GM10248 (cell line): ENCODE measurements at regions not wholly inside any gene's neighbourhood (a gene's known extent, or its start where the extent isn't known, plus 50 kb on each side); places are given as distances from the start of the nearest gene placed in this dataset.
"Not testable (repeated sequence)": the region's sequence is repeated elsewhere in the genome, so short reads cannot be mapped to it uniquely, and the experiment has no call there.

Experiments
- CTCF ChIA-PET: fragments of 300-600 bp; sonication (Branson Sonifier 250); formaldehyde crosslinking; extraction: SDS; loops from one replicate; lab custom pipeline; 2021; ENCODE audit warnings: antibody characterized with exemption; lab: Yijun Ruan, JAX
- POLR2A ChIA-PET: fragments of 350-650 bp; sonication (Branson Sonifier 250); formaldehyde crosslinking; extraction: SDS; loops from one replicate; lab custom pipeline; 2020; ENCODE audit warnings: antibody characterized with exemption; lab: Yijun Ruan, JAX
- DNase-seq: peaks from one replicate; pipeline ENCODE4 v3.0.0; 2012; ENCODE audit errors: extremely low spot score
- CTCF ChIP-seq: IDR thresholded peaks from 2 replicates; pipeline ENCODE4 v1.5.1; 2012; ENCODE audit warnings: mild to moderate bottlenecking, low read depth; ENCODE audit errors: extremely low read depth, missing control alignments, control extremely low read depth

GRCh38 chrX:13218758-13219157, 101.1 kb downstream of the ATXN3L start:
- ChIA-PET CTCF (no interaction called here), POLR2A (no interaction called here)
- TF ChIP-seq CTCF = no peak
- no peak for DNase-seq

- TF ChIP-seq CTCF = no peak
- no peak for DNase-seq
- CTCF ChIA-PET = interaction anchor here (1.7 kb wide), 1 partner anchor 10 kb away, joined by 4 read pairs; no protein-coding TSS in a partner anchor
- POLR2A ChIA-PET = no interaction called here
These were observed 103.7 kb downstream of the ATXN3L start for GRCh38 chrX:13216139-13216538.

GRCh38 chrX:13215729-13216128, 104.1 kb downstream of the ATXN3L start:
- DNase-seq = no peak
- TF ChIP-seq CTCF = no peak
- ChIA-PET CTCF (interaction anchor here (1.7 kb wide), 1 partner anchor 10 kb away, joined by 4 read pairs; no protein-coding TSS in a partner anchor), POLR2A (no interaction called here)

- no peak for DNase-seq
- POLR2A ChIA-PET = no interaction called here
- CTCF ChIA-PET = no interaction called here
- TF ChIP-seq CTCF = no peak
These were observed 107.6 kb downstream of the ATXN3L start for GRCh38 chrX:13212191-13212651.

- POLR2A ChIA-PET, CTCF ChIA-PET, DNase-seq: not testable (repeated sequence)
These were observed 109.7 kb downstream of the ATXN3L start for GRCh38 chrX:13210142-13210541.

- POLR2A ChIA-PET, CTCF ChIA-PET, DNase-seq: not testable (repeated sequence)
These were observed 110.1 kb downstream of the ATXN3L start for GRCh38 chrX:13209704-13210103.

- CTCF ChIA-PET = no interaction called here
- POLR2A ChIA-PET = no interaction called here
- DNase-seq = no peak
- TF ChIP-seq CTCF = no peak
These were observed 111.4 kb downstream of the ATXN3L start for GRCh38 chrX:13208281-13208935.

GRCh38 chrX:13203271-13203670, 116.6 kb downstream of the ATXN3L start:
- TF ChIP-seq CTCF = no peak
- DNase-seq = no peak
- ChIA-PET CTCF (no interaction called here), POLR2A (no interaction called here)
